ENCODE measurements at regions not wholly inside any gene's neighbourhood (a gene's known extent, or its start where the extent isn't known, plus 50 kb on each side); places are given as distances from the start of the nearest gene placed in this dataset.

- TF ChIP-seq CTCF (IDR thresholded peaks at IDR 0.05; ENCODE audit: insufficient read depth, low read length, poor library complexity, severe bottlenecking), result no peak
- Histone ChIP-seq H3K27me3 (ENCODE audit: control insufficient read depth, insufficient read depth, low read length) (no peaks in the 10 kb centered on the region), H3K36me3 (ENCODE audit: control insufficient read depth, insufficient read depth, low read length) (no peaks in the 10 kb centered on the region), H3K4me3 (ENCODE audit: low read depth, low read length) (no peak overlapping the region)
- no peak for DNase-seq (ENCODE audit: low read depth)
Measured at GRCh38 chr1:168945870-168946269, 160.6 kb upstream of the ATP1B1 start.

GRCh38 chr1:168947041-168947440 lies 159.4 kb upstream of the ATP1B1 start:
- no peak for DNase-seq (ENCODE audit: low read depth)
- H3K27me3 ChIP-seq (ENCODE audit: control insufficient read depth, insufficient read depth, low read length), result no peaks in the 10 kb centered on the region
- TF ChIP-seq CTCF (IDR thresholded peaks at IDR 0.05; ENCODE audit: insufficient read depth, low read length, poor library complexity, severe bottlenecking), result no peak
- H3K4me3 ChIP-seq (ENCODE audit: low read depth, low read length), result no peak overlapping the region
- H3K36me3 ChIP-seq (ENCODE audit: control insufficient read depth, insufficient read depth, low read length), result no peaks in the 10 kb centered on the region

- no peak for TF ChIP-seq CTCF (IDR thresholded peaks at IDR 0.05; ENCODE audit: insufficient read depth, low read length, poor library complexity, severe bottlenecking)
- Histone ChIP-seq H3K4me3 (ENCODE audit: low read depth, low read length) (no peak overlapping the region), H3K27me3 (ENCODE audit: control insufficient read depth, insufficient read depth, low read length) (no peaks in the 10 kb centered on the region), H3K36me3 (ENCODE audit: control insufficient read depth, insufficient read depth, low read length) (no peaks in the 10 kb centered on the region)
- DNase-seq (ENCODE audit: low read depth), result no peak
Measured at GRCh38 chr1:168949672-168950071, 156.8 kb upstream of the ATP1B1 start.

GRCh38 chr1:168957818-168958217 lies 148.7 kb upstream of the ATP1B1 start:
- no peaks in the 10 kb centered on the region for H3K36me3 ChIP-seq (ENCODE audit: control insufficient read depth, insufficient read depth, low read length)
- H3K27me3 ChIP-seq (ENCODE audit: control insufficient read depth, insufficient read depth, low read length), result no peaks in the 10 kb centered on the region
- H3K4me3 ChIP-seq (ENCODE audit: low read depth, low read length), result no peak overlapping the region
- TF ChIP-seq CTCF (IDR thresholded peaks at IDR 0.05; ENCODE audit: insufficient read depth, low read length, poor library complexity, severe bottlenecking), result no peak
- no peak for DNase-seq (ENCODE audit: low read depth)

- Histone ChIP-seq H3K36me3 (ENCODE audit: control insufficient read depth, insufficient read depth, low read length) (no peaks in the 10 kb centered on the region), H3K4me3 (ENCODE audit: low read depth, low read length) (no peak overlapping the region), H3K27me3 (ENCODE audit: control insufficient read depth, insufficient read depth, low read length) (no peaks in the 10 kb centered on the region)
- DNase-seq (ENCODE audit: low read depth), result no peak
- TF ChIP-seq CTCF (IDR thresholded peaks at IDR 0.05; ENCODE audit: insufficient read depth, low read length, poor library complexity, severe bottlenecking), result no peak
Measured at GRCh38 chr1:168958562-168959289, 147.8 kb upstream of the ATP1B1 start.

- H3K4me3 ChIP-seq (ENCODE audit: low read depth, low read length), result no peak overlapping the region
Measured at GRCh38 chr1:168959382-168959781, 147.1 kb upstream of the ATP1B1 start.

More at GRCh38 chr1:168959382-168959781, 147.1 kb upstream of the ATP1B1 start:
- Histone ChIP-seq H3K36me3 (ENCODE audit: control insufficient read depth, insufficient read depth, low read length) (no peaks in the 10 kb centered on the region), H3K27me3 (ENCODE audit: control insufficient read depth, insufficient read depth, low read length) (no peaks in the 10 kb centered on the region)
- DNase-seq (ENCODE audit: low read depth), result no peak
- TF ChIP-seq CTCF (IDR thresholded peaks at IDR 0.05; ENCODE audit: insufficient read depth, low read length, poor library complexity, severe bottlenecking), result no peak
